Natural killer cell (primary cell): ENCODE measurements at regions not wholly inside any gene's neighbourhood (a gene's known extent, or its start where the extent isn't known, plus 50 kb on each side); places are given as distances from the start of the nearest gene placed in this dataset.

Experiments
- ATAC-seq, 3 donors: fragments of 150-1000 bp in 2 of 3; fragments of 200-7000 bp in 1 of 3; cut with Tn5 transposase; 1 replicate in 1 of 3; 2 replicates in 2 of 3; pipeline ENCODE4 v1.10.0; 2021; ENCODE audit warnings: mild to moderate bottlenecking in 2 of 3, moderate library complexity in 2 of 3
- DNase-seq, 2 donors: peaks; one replicate each; pipeline versions ENCODE4 v3.0.0 to v3.0.0-alpha.2; 2013 to 2021; ENCODE audit warnings: mixed read lengths in 1 of 2
- H3K27ac ChIP-seq: one replicate; pipeline ENCODE4 v1.5.1; 2013; ENCODE audit warnings: mild to moderate bottlenecking, low read length
- H3K27me3 ChIP-seq: one replicate; pipeline ENCODE4 v1.6.1; 2013; ENCODE audit warnings: low read length; ENCODE audit not compliant: control insufficient read depth, insufficient read depth
- H3K36me3 ChIP-seq: one replicate; pipeline ENCODE4 v1.6.1; 2013; ENCODE audit warnings: low read length; ENCODE audit not compliant: control insufficient read depth, insufficient read depth
- H3K4me1 ChIP-seq: one replicate; pipeline ENCODE4 v1.6.1; 2013; ENCODE audit warnings: low read length; ENCODE audit not compliant: control insufficient read depth, insufficient read depth
- H3K4me3 ChIP-seq: one replicate; pipeline ENCODE4 v1.5.1; 2013; ENCODE audit warnings: low read length
- H3K9me3 ChIP-seq: one replicate; pipeline ENCODE4 v1.6.1; 2013; ENCODE audit warnings: low read length; ENCODE audit not compliant: control insufficient read depth, insufficient read depth
- H3K27ac Mint-ChIP-seq, 2 donors: one replicate each; pipeline ENCODE4 v1.8.0; 2022; ENCODE audit warnings: mild to moderate bottlenecking in 2 of 2, mixed read lengths in 2 of 2, moderate library complexity in 1 of 2
- H3K27me3 Mint-ChIP-seq, 2 donors: one replicate each; pipeline ENCODE4 v1.8.0; 2022; ENCODE audit warnings: low read depth in 2 of 2, mixed read lengths in 2 of 2
- H3K36me3 Mint-ChIP-seq: one replicate; pipeline ENCODE4 v1.8.0; 2022; ENCODE audit warnings: mixed read lengths
- H3K4me1 Mint-ChIP-seq, 2 donors: one replicate each; pipeline ENCODE4 v1.8.0; 2022; ENCODE audit warnings: mixed read lengths in 2 of 2
- H3K4me3 Mint-ChIP-seq: one replicate; pipeline ENCODE4 v1.8.0; 2022; ENCODE audit warnings: mild to moderate bottlenecking, moderate library complexity, mixed read lengths
- H3K9me3 Mint-ChIP-seq, 2 donors: one replicate each; pipeline ENCODE4 v1.8.0; 2022; ENCODE audit warnings: mixed read lengths in 2 of 2
- WGBS: methylation state at CpG from one replicate; pipeline ENCODE4 v1.1.7; 2013; ENCODE audit warnings: missing lambda C conversion rate; ENCODE audit not compliant: insufficient coverage; 5-methylcytosine and 5-hydroxymethylcytosine counted together
- intact Hi-C: fragments of 100-400 bp; cut with micrococcal nuclease; formaldehyde crosslinking; loops from one replicate; pipeline ENCODE4 v1.14.2; 2022
- TF ChIP-seq, protein P1 (sequence below): fragments of 200-600 bp; IDR thresholded peaks from one replicate; pipeline ENCODE4 v1.8.0; 2022; ENCODE audit warnings: antibody characterized with exemption

DNA sequence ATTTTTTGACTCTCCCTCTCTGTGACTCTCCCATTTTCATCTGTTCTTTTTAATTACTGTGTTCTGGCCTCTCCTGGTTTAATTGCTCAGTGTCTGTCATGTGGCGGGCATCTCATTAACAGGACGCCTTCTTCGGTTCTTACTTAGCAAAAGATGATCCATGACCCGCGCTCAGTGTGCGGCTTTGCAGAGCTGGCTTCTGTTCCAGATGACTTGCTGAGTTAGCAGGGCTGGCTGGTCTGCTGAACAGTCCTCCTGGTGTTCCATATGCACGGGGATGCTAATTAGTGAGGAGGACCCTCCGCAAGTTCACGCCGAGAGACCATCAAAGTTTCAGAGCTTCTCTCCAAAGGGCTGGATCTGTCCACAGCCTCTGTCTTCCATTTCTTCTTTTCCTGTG is 258.6 kb upstream of the MKI67 start:
- Histone ChIP-seq H3K4me3 (no peak overlapping the region), H3K36me3 (no peaks in the 10 kb centered on the region), H3K9me3 (no peaks in the 10 kb centered on the region), H3K27me3 (no peaks in the 10 kb centered on the region), H3K27ac (no peak overlapping the region), H3K4me1 (no peaks in the 10 kb centered on the region)
- intact Hi-C loops: no loop called here
- 96% methylated on average over 10 of the region's 10 CpGs for WGBS
- no peaks in the 10 kb centered on the region for H3K36me3 Mint-ChIP-seq
- H3K27me3 Mint-ChIP-seq: peaks cover 11 to 21% of the 10 kb centered on the region in 2 donors
- no peak overlapping the region for H3K27ac Mint-ChIP-seq
- H3K4me3 Mint-ChIP-seq: no peak overlapping the region
- no peaks in the 10 kb centered on the region for H3K4me1 Mint-ChIP-seq
- ATAC-seq (no peak), DNase-seq (no peak)
- TF ChIP-seq, protein P1, sequence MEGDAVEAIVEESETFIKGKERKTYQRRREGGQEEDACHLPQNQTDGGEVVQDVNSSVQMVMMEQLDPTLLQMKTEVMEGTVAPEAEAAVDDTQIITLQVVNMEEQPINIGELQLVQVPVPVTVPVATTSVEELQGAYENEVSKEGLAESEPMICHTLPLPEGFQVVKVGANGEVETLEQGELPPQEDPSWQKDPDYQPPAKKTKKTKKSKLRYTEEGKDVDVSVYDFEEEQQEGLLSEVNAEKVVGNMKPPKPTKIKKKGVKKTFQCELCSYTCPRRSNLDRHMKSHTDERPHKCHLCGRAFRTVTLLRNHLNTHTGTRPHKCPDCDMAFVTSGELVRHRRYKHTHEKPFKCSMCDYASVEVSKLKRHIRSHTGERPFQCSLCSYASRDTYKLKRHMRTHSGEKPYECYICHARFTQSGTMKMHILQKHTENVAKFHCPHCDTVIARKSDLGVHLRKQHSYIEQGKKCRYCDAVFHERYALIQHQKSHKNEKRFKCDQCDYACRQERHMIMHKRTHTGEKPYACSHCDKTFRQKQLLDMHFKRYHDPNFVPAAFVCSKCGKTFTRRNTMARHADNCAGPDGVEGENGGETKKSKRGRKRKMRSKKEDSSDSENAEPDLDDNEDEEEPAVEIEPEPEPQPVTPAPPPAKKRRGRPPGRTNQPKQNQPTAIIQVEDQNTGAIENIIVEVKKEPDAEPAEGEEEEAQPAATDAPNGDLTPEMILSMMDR: no peak
- no peaks in the 10 kb centered on the region for H3K9me3 Mint-ChIP-seq

DNA sequence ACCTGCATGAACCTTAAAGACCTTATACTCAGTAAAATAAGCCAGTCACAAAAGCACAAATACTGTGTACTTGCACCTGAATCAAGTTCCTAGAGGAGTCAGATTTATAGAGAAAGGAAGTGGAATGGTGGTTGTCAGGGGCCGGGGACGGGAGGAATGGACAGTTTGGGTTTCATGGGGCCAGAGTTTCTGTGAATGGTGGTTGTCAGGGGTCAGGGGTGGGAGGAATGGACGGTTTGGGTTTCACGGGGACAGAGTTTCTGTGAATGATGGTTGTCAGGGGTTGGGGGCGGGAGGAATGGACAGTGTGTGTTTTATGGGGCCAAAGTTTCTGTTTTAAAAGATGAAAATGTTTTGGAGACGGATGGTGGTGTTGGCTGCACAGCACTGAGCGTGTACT is 260.0 kb upstream of the MKI67 start:
- 81% methylated on average over 7 of the region's 7 CpGs for WGBS
- TF ChIP-seq, protein P1: no peak
- Histone ChIP-seq H3K36me3 (no peaks in the 10 kb centered on the region), H3K27ac (no peak overlapping the region), H3K9me3 (no peaks in the 10 kb centered on the region), H3K4me1 (no peaks in the 10 kb centered on the region), H3K4me3 (no peak overlapping the region), H3K27me3 (no peaks in the 10 kb centered on the region)
- DNase-seq: no peak
- intact Hi-C loops: no loop called here
- no peak for ATAC-seq
- Mint-ChIP-seq H3K9me3 (no peaks in the 10 kb centered on the region), H3K4me3 (no peak overlapping the region), H3K36me3 (no peaks in the 10 kb centered on the region), H3K27ac (no peak overlapping the region), H3K27me3 (peaks cover 8 to 26% of the 10 kb centered on the region in 2 donors), H3K4me1 (no peaks in the 10 kb centered on the region)

DNA sequence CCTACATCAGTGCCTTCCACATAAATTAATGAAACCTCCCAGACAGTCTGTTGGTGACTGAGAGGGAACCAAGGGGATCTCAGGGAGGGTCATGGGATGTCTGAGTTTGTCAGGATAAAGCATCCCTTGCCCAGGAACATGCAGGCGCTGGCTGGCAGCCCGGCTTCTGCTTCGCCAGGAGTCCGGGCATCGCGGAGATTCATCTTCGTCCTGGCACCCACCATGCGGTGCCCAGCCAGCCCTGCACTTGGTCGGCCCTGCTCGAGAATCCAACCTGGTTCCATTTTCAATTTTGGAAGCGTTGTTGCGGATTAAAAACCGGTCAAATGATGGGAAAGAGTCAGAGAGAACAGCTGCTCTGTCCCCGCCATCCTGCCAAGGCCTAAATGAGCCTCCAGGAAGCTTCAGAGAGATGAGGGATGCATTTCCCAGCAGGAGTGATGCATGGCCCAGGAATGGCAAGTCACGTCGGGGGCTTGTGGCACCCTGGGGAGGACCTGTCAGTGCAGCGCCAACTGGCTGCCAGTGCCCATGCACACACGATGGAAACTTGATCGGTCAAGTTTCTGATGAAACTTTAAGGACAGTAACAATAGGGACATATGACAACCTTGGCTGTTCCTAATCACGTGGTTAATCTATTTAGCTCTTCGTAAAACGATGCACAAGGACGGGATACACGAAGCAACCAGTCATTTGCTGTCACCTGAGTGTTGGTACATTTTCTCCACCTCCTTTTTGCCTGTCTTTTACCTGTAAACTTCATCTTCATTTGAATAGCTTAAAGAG is 260.8 kb upstream of the MKI67 start:
- DNase-seq (no peak), ATAC-seq (no peak)
- Mint-ChIP-seq H3K4me3 (no peak overlapping the region), H3K9me3 (no peaks in the 10 kb centered on the region), H3K27ac (no peak overlapping the region), H3K4me1 (no peaks in the 10 kb centered on the region), H3K27me3 (peaks cover 7 to 26% of the 10 kb centered on the region in 2 donors), H3K36me3 (no peaks in the 10 kb centered on the region)
- 87% methylated on average over 24 of the region's 24 CpGs for WGBS
- no peaks in the 10 kb centered on the region for H3K9me3 ChIP-seq
- no peaks in the 10 kb centered on the region for H3K36me3 ChIP-seq
- H3K4me1 ChIP-seq: no peaks in the 10 kb centered on the region
- H3K4me3 ChIP-seq: no peak overlapping the region
- H3K27ac ChIP-seq: no peak overlapping the region
- intact Hi-C loops: no loop called here
- TF ChIP-seq, protein P1: no peak
- H3K27me3 ChIP-seq: no peaks in the 10 kb centered on the region

DNA sequence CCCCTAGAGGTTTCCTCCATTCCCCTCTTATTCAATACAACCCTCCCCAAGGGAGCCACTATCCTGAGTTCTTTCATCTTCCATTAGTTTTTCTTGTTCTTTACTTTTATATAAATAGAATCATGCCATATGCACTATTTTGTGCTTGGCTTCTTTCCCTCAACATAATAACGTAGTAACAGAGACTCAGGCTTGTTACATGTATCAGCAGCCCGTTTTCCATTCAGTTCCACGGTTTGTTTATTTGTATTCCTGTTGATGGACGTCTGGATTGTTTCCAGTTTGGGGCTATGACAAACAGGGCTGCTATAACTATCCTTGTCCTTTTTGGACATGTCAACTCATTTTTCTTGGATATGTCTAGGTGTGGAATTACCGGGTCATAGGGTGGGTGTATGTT is 264.4 kb upstream of the MKI67 start:
- Mint-ChIP-seq H3K27ac (no peak overlapping the region), H3K4me1 (no peaks in the 10 kb centered on the region), H3K9me3 (no peaks in the 10 kb centered on the region), H3K4me3 (no peak overlapping the region), H3K36me3 (no peaks in the 10 kb centered on the region), H3K27me3 (peaks cover 7 to 34% of the 10 kb centered on the region in 2 donors)
- WGBS: 78% methylated on average over 5 of the region's 5 CpGs
- ATAC-seq (no peak), DNase-seq (no peak)
- Histone ChIP-seq H3K27ac (no peak overlapping the region), H3K36me3 (no peaks in the 10 kb centered on the region), H3K9me3 (no peaks in the 10 kb centered on the region), H3K4me3 (no peak overlapping the region), H3K4me1 (no peaks in the 10 kb centered on the region), H3K27me3 (no peaks in the 10 kb centered on the region)
- TF ChIP-seq, protein P1: no peak
- intact Hi-C loops: no loop called here
